Neural crest cell (in vitro differentiated cells): ENCODE measurements at regions not wholly inside any gene's neighbourhood (a gene's known extent, or its start where the extent isn't known, plus 50 kb on each side); places are given as distances from the start of the nearest gene placed in this dataset.

Experiments
- DNase-seq: peaks from one replicate; pipeline ENCODE4 v3.0.0; 2021; ENCODE audit warnings: low read depth, mixed read lengths, low spot score
- H3K27ac Mint-ChIP-seq: one replicate; pipeline ENCODE4 v1.8.0; 2021; ENCODE audit warnings: mild to moderate bottlenecking, mixed read lengths; ENCODE audit not compliant: unreplicated experiment
- H3K27me3 Mint-ChIP-seq: 2 replicates; pipeline ENCODE4 v1.8.0; 2021; ENCODE audit warnings: low read depth, mild to moderate bottlenecking, mixed read lengths
- H3K36me3 Mint-ChIP-seq: 2 replicates; pipeline ENCODE4 v1.8.0; 2021; ENCODE audit warnings: low read depth, mild to moderate bottlenecking, mixed read lengths
- H3K4me1 Mint-ChIP-seq: 2 replicates; pipeline ENCODE4 v1.8.0; 2021; ENCODE audit warnings: mixed read lengths
- H3K4me3 Mint-ChIP-seq: one replicate; pipeline ENCODE4 v1.8.0; 2021; ENCODE audit warnings: mild to moderate bottlenecking, mixed read lengths
- H3K9me3 Mint-ChIP-seq: 2 replicates; pipeline ENCODE4 v1.8.0; 2021; ENCODE audit warnings: mixed read lengths
- CTCF ChIP-seq: fragments of 200-600 bp; sonication (generic); conservative IDR thresholded peaks from 2 replicates; pipeline ENCODE4 v1.5.0; 2021; ENCODE audit warnings: antibody characterized with exemption, mild to moderate bottlenecking

DNA sequence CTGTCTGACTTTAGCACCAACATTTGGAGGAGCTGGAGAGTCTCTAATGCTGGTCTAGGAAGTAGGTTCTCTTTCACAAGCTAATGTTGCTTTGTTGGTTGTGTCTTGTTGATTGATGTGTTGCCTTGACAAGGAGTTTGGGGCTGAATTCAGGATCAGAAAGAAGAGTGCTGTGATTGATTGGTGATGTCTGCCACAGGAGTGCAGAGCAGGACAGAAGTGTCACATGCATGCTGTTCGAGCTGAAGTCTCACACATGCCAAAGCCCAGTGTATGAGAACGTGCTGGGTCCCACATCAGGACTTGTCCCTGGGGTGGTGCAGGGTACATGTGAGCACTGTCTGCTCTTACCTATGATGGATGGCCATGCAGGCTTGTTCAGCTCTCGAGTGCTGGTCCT is 694.4 kb downstream of the MATN1 start:
- no peaks in the 10 kb centered on the region for H3K4me1 Mint-ChIP-seq
- H3K36me3 Mint-ChIP-seq: no peaks in the 10 kb centered on the region

GRCh38 chr1:30028283-30028682 is 695.1 kb downstream of the MATN1 start:
- Mint-ChIP-seq H3K4me1 (no peaks in the 10 kb centered on the region), H3K9me3 (peaks cover 6% of the 10 kb centered on the region), H3K27me3 (peaks cover 8% of the 10 kb centered on the region), H3K27ac (no peak overlapping the region), H3K4me3 (no peak overlapping the region), H3K36me3 (no peaks in the 10 kb centered on the region)
- no peak for DNase-seq
- TF ChIP-seq CTCF: no peak

More for the DNA sequence above, 694.4 kb downstream of the MATN1 start:
- Mint-ChIP-seq H3K27ac (no peak overlapping the region), H3K27me3 (peaks cover 8% of the 10 kb centered on the region), H3K9me3 (peaks cover 6% of the 10 kb centered on the region), H3K4me3 (no peak overlapping the region)
- DNase-seq: no peak
- no peak for TF ChIP-seq CTCF

DNA sequence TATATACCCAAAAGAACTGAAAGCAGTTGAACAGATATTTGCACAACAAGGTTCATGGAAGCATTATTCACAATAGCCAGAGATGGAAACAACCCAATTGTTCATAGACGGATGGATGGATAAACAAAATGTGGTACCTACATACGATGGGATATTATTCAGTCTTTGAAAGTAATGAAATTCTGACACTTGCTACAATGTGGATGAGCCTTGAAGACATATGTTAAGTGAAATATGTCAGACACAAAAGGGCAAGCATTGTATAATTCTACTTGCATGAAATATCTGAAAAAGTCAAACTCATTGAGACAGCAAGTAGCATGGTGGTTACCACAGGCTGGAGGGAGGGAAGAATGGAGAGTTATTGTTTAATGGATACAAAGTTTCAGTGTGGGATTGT is 696.1 kb downstream of the MATN1 start:
- DNase-seq: no peak
- H3K9me3 Mint-ChIP-seq: peaks cover 1% of the 10 kb centered on the region
- H3K4me3 Mint-ChIP-seq: no peak overlapping the region
- no peak for TF ChIP-seq CTCF
- H3K4me1 Mint-ChIP-seq: no peaks in the 10 kb centered on the region
- peaks cover 7% of the 10 kb centered on the region for H3K27me3 Mint-ChIP-seq
- no peak overlapping the region for H3K27ac Mint-ChIP-seq
- no peaks in the 10 kb centered on the region for H3K36me3 Mint-ChIP-seq

GRCh38 chr1:30024411-30025195 is 698.8 kb downstream of the MATN1 start:
- H3K4me1 Mint-ChIP-seq: no peaks in the 10 kb centered on the region
- no peak overlapping the region for H3K27ac Mint-ChIP-seq
- no peaks in the 10 kb centered on the region for H3K36me3 Mint-ChIP-seq
- TF ChIP-seq CTCF: no peak
- H3K4me3 Mint-ChIP-seq: no peak overlapping the region
- no peak for DNase-seq
- H3K9me3 Mint-ChIP-seq: no peaks in the 10 kb centered on the region
- H3K27me3 Mint-ChIP-seq: peaks cover 8% of the 10 kb centered on the region

GRCh38 chr1:30023339-30024022 is 699.9 kb downstream of the MATN1 start:
- TF ChIP-seq CTCF: no peak
- DNase-seq: no peak
- Mint-ChIP-seq H3K4me3 (no peak overlapping the region), H3K27me3 (peaks cover 8% of the 10 kb centered on the region), H3K27ac (no peak overlapping the region), H3K9me3 (peaks cover 7% of the 10 kb centered on the region), H3K4me1 (no peaks in the 10 kb centered on the region), H3K36me3 (no peaks in the 10 kb centered on the region)
